ENCODE measurements at regions not wholly inside any gene's neighbourhood (a gene's known extent, or its start where the extent isn't known, plus 50 kb on each side); places are given as distances from the start of the nearest gene placed in this dataset.

GRCh38 chr12:70157099-70157498, 86.1 kb upstream of the CNOT2 start:
- no peak for DNase-seq (ENCODE audit: low read depth, low spot score)
- TF ChIP-seq, protein P1, sequence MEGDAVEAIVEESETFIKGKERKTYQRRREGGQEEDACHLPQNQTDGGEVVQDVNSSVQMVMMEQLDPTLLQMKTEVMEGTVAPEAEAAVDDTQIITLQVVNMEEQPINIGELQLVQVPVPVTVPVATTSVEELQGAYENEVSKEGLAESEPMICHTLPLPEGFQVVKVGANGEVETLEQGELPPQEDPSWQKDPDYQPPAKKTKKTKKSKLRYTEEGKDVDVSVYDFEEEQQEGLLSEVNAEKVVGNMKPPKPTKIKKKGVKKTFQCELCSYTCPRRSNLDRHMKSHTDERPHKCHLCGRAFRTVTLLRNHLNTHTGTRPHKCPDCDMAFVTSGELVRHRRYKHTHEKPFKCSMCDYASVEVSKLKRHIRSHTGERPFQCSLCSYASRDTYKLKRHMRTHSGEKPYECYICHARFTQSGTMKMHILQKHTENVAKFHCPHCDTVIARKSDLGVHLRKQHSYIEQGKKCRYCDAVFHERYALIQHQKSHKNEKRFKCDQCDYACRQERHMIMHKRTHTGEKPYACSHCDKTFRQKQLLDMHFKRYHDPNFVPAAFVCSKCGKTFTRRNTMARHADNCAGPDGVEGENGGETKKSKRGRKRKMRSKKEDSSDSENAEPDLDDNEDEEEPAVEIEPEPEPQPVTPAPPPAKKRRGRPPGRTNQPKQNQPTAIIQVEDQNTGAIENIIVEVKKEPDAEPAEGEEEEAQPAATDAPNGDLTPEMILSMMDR (IDR thresholded peaks at IDR 0.05; ENCODE audit: low read depth, low read length): no peak
- ChIA-PET CTCF (interaction anchor here (0.6 kb wide), 1 partner anchor 154 kb away, joined by 3 read pairs; no protein-coding TSS in a partner anchor), POLR2A (no interaction called here)
- no peaks in the 10 kb centered on the region for H3K27me3 ChIP-seq (ENCODE audit: control insufficient read depth, insufficient read depth, low read length)
- H3K9me3 ChIP-seq (ENCODE audit: control insufficient read depth, insufficient read depth, low read length): no peaks in the 10 kb centered on the region; the same call in 1 of the 2 replicates
- no peak overlapping the region for H3K4me3 ChIP-seq (ENCODE audit: low read depth, low read length)
- H3K27ac ChIP-seq (ENCODE audit: low read depth, low read length): no peak overlapping the region

GRCh38 chr12:70165450-70165849, 77.8 kb upstream of the CNOT2 start:
- ChIA-PET CTCF (no interaction called here), POLR2A (no interaction called here)
- no peaks in the 10 kb centered on the region for H3K9me3 ChIP-seq (ENCODE audit: control insufficient read depth, insufficient read depth, low read length)
- H3K4me3 ChIP-seq (ENCODE audit: low read depth, low read length): no peak overlapping the region
- no peak overlapping the region for H3K27ac ChIP-seq (ENCODE audit: low read depth, low read length)
- TF ChIP-seq, protein P1 (IDR thresholded peaks at IDR 0.05; ENCODE audit: low read depth, low read length): no peak
- no peak for DNase-seq (ENCODE audit: low read depth, low spot score)
- H3K27me3 ChIP-seq (ENCODE audit: control insufficient read depth, insufficient read depth, low read length): no peaks in the 10 kb centered on the region

- no peak for DNase-seq (ENCODE audit: low read depth, low spot score)
- TF ChIP-seq, protein P1 (IDR thresholded peaks at IDR 0.05; ENCODE audit: low read depth, low read length): no peak
- no peaks in the 10 kb centered on the region for H3K27me3 ChIP-seq (ENCODE audit: control insufficient read depth, insufficient read depth, low read length)
- CTCF ChIA-PET: no interaction called here
- H3K27ac ChIP-seq (ENCODE audit: low read depth, low read length): no peak overlapping the region
- H3K4me3 ChIP-seq (ENCODE audit: low read depth, low read length): no peak overlapping the region
- no peaks in the 10 kb centered on the region for H3K9me3 ChIP-seq (ENCODE audit: control insufficient read depth, insufficient read depth, low read length)
- POLR2A ChIA-PET: no interaction called here
Measured at GRCh38 chr12:70176290-70176689, 66.9 kb upstream of the CNOT2 start.

DNA sequence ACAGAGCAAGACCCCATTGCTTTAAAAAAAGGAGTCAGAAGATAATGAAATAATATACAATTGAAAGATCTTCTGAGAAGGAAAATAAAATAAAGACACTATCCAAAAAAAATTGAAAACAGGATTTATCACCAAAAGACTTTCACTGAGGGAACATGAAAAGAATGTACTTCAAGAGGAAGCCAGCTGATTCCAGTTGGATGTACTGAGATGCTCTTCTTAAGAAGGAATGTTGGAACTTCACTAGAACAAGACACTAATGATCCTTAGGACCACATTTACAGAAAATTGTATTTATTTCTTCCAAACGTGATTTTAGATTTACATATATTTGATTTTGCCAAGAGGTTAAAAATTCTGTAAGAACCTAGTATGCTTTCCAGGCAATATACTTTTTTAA, 65.6 kb upstream of the CNOT2 start:
- POLR2A ChIA-PET: no interaction called here
- TF ChIP-seq, protein P1 (IDR thresholded peaks at IDR 0.05; ENCODE audit: low read depth, low read length): no peak
- Histone ChIP-seq H3K4me3 (ENCODE audit: low read depth, low read length) (no peak overlapping the region), H3K27ac (ENCODE audit: low read depth, low read length) (no peak overlapping the region), H3K27me3 (ENCODE audit: control insufficient read depth, insufficient read depth, low read length) (no peaks in the 10 kb centered on the region), H3K9me3 (ENCODE audit: control insufficient read depth, insufficient read depth, low read length) (no peaks in the 10 kb centered on the region)
- CTCF ChIA-PET: no interaction called here
- no peak for DNase-seq (ENCODE audit: low read depth, low spot score)

- ChIA-PET POLR2A (no interaction called here), CTCF (no interaction called here)
- Histone ChIP-seq H3K9me3 (ENCODE audit: control insufficient read depth, insufficient read depth, low read length) (no peaks in the 10 kb centered on the region), H3K27ac (ENCODE audit: low read depth, low read length) (no peak overlapping the region), H3K4me3 (ENCODE audit: low read depth, low read length) (no peak overlapping the region), H3K27me3 (ENCODE audit: control insufficient read depth, insufficient read depth, low read length) (no peaks in the 10 kb centered on the region)
- DNase-seq (ENCODE audit: low read depth, low spot score): no peak
- TF ChIP-seq, protein P1 (IDR thresholded peaks at IDR 0.05; ENCODE audit: low read depth, low read length): no peak
Measured at GRCh38 chr12:70178038-70178437, 65.2 kb upstream of the CNOT2 start.
